GM12801 (cell line): ENCODE measurements at regions not wholly inside any gene's neighbourhood (a gene's known extent, or its start where the extent isn't known, plus 50 kb on each side); places are given as distances from the start of the nearest gene placed in this dataset.

Source experiments
- CTCF ChIP-seq: IDR thresholded peaks from one replicate; pipeline ENCODE4 v1.5.1; 2011; ENCODE audit warnings: control low read depth; ENCODE audit not compliant: insufficient read length; ENCODE audit errors: extremely low read depth

DNA sequence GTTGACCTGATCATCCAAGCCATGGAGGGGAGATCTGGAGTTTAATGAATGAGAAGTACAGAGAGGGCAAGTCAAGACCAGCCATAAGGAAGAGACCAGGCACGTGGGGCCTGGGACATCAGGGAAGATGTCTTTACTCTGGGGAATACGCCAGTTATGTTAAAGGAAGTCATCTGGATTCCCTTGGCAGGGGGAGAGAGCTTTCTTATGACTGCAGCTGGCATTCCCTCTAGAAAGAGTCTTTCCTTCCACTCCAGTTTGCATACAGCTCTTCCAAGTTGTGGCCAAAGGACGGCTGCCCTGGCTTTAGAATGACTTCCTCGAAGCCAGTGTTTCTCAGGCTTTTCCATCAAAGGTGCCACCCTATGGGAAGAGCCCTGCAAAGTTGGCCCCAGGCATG, 93.6 kb upstream of the AGBL1 start:
- no peak for TF ChIP-seq CTCF

DNA sequence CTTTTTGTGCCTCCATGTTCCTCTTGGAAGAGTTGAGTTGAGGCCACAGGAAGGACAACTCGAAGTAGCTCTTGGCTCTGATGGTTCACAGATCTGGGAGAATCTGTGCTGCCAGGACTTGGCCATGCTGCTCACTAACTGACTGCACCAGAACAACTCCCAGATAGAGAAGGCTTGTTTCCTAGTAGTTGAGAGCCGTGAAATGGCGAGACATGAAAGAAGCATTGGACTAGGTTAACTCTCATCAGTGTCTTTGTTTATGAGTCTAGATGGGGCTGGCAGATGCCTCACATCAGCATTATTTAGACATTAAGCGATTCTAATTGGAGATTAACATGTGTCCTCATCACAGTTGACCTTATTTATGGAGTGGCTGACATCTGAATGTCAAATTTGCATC, 92.9 kb upstream of the AGBL1 start:
- no peak for TF ChIP-seq CTCF

- TF ChIP-seq CTCF: no peak
Observed at GRCh38 chr15:85988741-85989140, 90.9 kb upstream of the AGBL1 start.

- no peak for TF ChIP-seq CTCF
Observed at GRCh38 chr15:85992224-85992623, 87.4 kb upstream of the AGBL1 start.

- no peak for TF ChIP-seq CTCF
Observed at GRCh38 chr15:85993116-85993515, 86.6 kb upstream of the AGBL1 start.

DNA sequence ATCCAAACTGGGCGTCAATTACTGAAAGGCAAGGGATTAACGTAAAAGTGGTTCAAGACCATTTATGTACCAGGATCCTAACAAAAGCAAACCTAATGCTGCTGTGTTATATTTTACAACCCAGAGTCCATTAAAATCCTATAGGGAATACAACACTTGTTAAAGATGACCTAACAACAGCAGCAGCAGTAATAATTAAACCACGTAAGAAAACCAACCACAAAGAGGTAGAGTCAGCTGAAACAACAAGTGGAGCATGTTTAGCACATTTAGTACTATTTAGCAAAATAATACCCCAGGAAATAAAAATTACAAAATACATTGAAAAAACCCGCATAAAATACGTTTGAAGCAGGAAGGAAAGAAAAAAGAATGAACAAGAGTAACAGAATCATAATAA, 82.1 kb upstream of the AGBL1 start:
- no peak for TF ChIP-seq CTCF

DNA sequence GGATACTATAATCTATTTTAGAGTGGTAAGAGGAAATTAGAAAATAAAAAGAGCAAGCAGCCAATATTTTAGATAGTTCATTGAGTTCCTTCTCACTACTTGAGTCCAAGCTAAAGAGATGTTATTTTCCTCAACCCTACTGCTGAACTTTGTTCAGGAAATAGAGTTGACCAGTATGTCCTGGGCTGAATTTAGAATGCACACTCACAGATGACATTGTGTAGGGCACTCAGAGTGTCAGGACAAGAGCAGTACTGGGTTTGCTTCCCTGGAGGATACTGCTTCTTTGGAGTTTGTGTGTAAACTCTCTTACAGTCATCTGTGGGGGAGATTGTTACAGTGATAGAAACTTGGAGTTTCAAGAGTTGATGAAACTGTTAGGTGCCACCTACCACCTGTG, 80.0 kb upstream of the AGBL1 start:
- TF ChIP-seq CTCF: no peak

- TF ChIP-seq CTCF: no peak
Observed at GRCh38 chr15:86001200-86001599, 78.5 kb upstream of the AGBL1 start.
